ENCODE measurements at regions not wholly inside any gene's neighbourhood (a gene's known extent, or its start where the extent isn't known, plus 50 kb on each side); places are given as distances from the start of the nearest gene placed in this dataset.

- TF ChIP-seq CTCF (IDR thresholded peaks at IDR 0.05) (no peak), RCOR1 (IDR thresholded peaks at IDR 0.05; ENCODE audit: low read length) (no peak), NRF1 (IDR thresholded peaks at IDR 0.05; ENCODE audit: low read depth, low read length) (no peak), TAF1 (IDR thresholded peaks at IDR 0.05; ENCODE audit: borderline replicate concordance, low read depth, low read length) (no peak), RFX5 (IDR thresholded peaks at IDR 0.05; ENCODE audit: low read length) (no peak), POLR2AphosphoS5 (IDR thresholded peaks at IDR 0.05; ENCODE audit: low read depth, low read length) (no peak)
Measured at GRCh38 chr13:74629985-74630384, 495.8 kb upstream of the KLF12 start (continued).

- Histone ChIP-seq H3K27ac (ENCODE audit: low read depth in 2 of 2, low read length in 1 of 2) (no peak overlapping the region), H3K9me2 (no peaks in the 10 kb centered on the region), H3K36me3 (replicated peaks in 1 of 2; ENCODE audit: control insufficient read depth in 1 of 2, insufficient read depth in 2 of 2, low read length in 1 of 2) (no peaks in the 10 kb centered on the region), H3K9me3 (no peaks in the 10 kb centered on the region), H3K4me1 (ENCODE audit: control insufficient read depth in 1 of 2, insufficient read depth in 2 of 2, low read depth in 1 of 2, low read length in 1 of 2) (peaks cover 0 to 3% of the 10 kb centered on the region in 2 experiments; a peak in 2 of 4 replicates), H3F3A (replicated peaks; ENCODE audit: insufficient read depth) (no peaks in the 10 kb centered on the region), H3K4me2 (no peak overlapping the region), H3K79me2 (ENCODE audit: insufficient read depth) (no peaks in the 10 kb centered on the region), H3K4me3 (ENCODE audit: low read depth in 2 of 2, low read length in 1 of 2) (no peak overlapping the region), H3K9ac (no peak overlapping the region), H4K20me1 (ENCODE audit: insufficient read depth) (no peaks in the 10 kb centered on the region), H2AFZ (ENCODE audit: low read depth) (no peak overlapping the region), H3K27me3 (ENCODE audit: insufficient read depth) (no peaks in the 10 kb centered on the region)
- ChIA-PET POLR2A (no interaction called here), CTCF (no interaction called here)
- WGBS (ENCODE audit: low lambda C conversion rate): 30% methylated on average over 1 of the region's 1 CpG
- no peak for DNase-seq
- TF ChIP-seq RAD21 (IDR thresholded peaks at IDR 0.05; ENCODE audit: low read length): no peak
- TF ChIP-seq RXRA (IDR thresholded peaks at IDR 0.05; ENCODE audit: borderline replicate concordance, low read depth): no peak
- TF ChIP-seq MAX (IDR thresholded peaks at IDR 0.05; ENCODE audit: low read depth): no peak
- TF ChIP-seq FOXM1 (IDR thresholded peaks at IDR 0.05; ENCODE audit: low read depth): no peak
- no peak for TF ChIP-seq MEF2A (IDR thresholded peaks at IDR 0.05; ENCODE audit: borderline replicate concordance, low read depth)
Measured at GRCh38 chr13:74625541-74625940, 491.3 kb upstream of the KLF12 start.

GRCh38 chr13:74623761-74624160, 489.6 kb upstream of the KLF12 start:
- no peaks in the 10 kb centered on the region for H3K79me2 ChIP-seq (ENCODE audit: insufficient read depth)
- no peaks in the 10 kb centered on the region for H3K9me2 ChIP-seq
- POLR2A ChIA-PET: no interaction called here
- no peaks in the 10 kb centered on the region for H3K36me3 ChIP-seq (replicated peaks in 1 of 2; ENCODE audit: control insufficient read depth in 1 of 2, insufficient read depth in 2 of 2, low read length in 1 of 2)
- DNase-seq: no peak
- no peaks in the 10 kb centered on the region for H3F3A ChIP-seq (replicated peaks; ENCODE audit: insufficient read depth)
- TF ChIP-seq USF1 (IDR thresholded peaks at IDR 0.05; ENCODE audit: borderline replicate concordance, low read depth) (no peak), SMC3 (IDR thresholded peaks at IDR 0.05; ENCODE audit: low read depth, low read length) (no peak), JUND (IDR thresholded peaks at IDR 0.05) (no peak), RCOR1 (IDR thresholded peaks at IDR 0.05; ENCODE audit: low read length) (no peak), CTCF (IDR thresholded peaks at IDR 0.05) (no peak), ELF1 (IDR thresholded peaks at IDR 0.05) (no peak), MXI1 (IDR thresholded peaks at IDR 0.05; ENCODE audit: low read depth, low read length) (no peak), RFX5 (IDR thresholded peaks at IDR 0.05; ENCODE audit: low read length) (no peak), GATA2 (CRISPR knock-in tag; IDR thresholded peaks at IDR 0.05) (no peak), RAD21 (IDR thresholded peaks at IDR 0.05; ENCODE audit: low read length) (no peak), CHD2 (IDR thresholded peaks at IDR 0.05; ENCODE audit: low read length, partially characterized antibody) (no peak), YY1 (IDR thresholded peaks at IDR 0.05; ENCODE audit: low read depth) (no peak), FOSL2 (IDR thresholded peaks at IDR 0.05; ENCODE audit: borderline replicate concordance, low read depth) (no peak), TEAD4 (IDR thresholded peaks at IDR 0.05; ENCODE audit: borderline replicate concordance, insufficient read depth) (no peak), EP300 (IDR thresholded peaks at IDR 0.05; ENCODE audit: borderline replicate concordance in 1 of 2, low read depth in 1 of 2, low read length in 1 of 2) (no peak)
- 32% methylated on average over 1 of the region's 1 CpG for WGBS (ENCODE audit: low lambda C conversion rate)
- no peak overlapping the region for H3K4me3 ChIP-seq (ENCODE audit: low read depth in 2 of 2, low read length in 1 of 2)
- no peak overlapping the region for H3K27ac ChIP-seq (ENCODE audit: low read depth in 2 of 2, low read length in 1 of 2)
- peaks cover 0 to 3% of the 10 kb centered on the region in 2 experiments; a peak in 2 of 4 replicates for H3K4me1 ChIP-seq (ENCODE audit: control insufficient read depth in 1 of 2, insufficient read depth in 2 of 2, low read depth in 1 of 2, low read length in 1 of 2)
- CTCF ChIA-PET: no interaction called here
- H4K20me1 ChIP-seq (ENCODE audit: insufficient read depth): no peaks in the 10 kb centered on the region
- H2AFZ ChIP-seq (ENCODE audit: low read depth): no peak overlapping the region
- H3K9ac ChIP-seq: no peak overlapping the region
- no peaks in the 10 kb centered on the region for H3K9me3 ChIP-seq
- no peak overlapping the region for H3K4me2 ChIP-seq
- H3K27me3 ChIP-seq (ENCODE audit: insufficient read depth): no peaks in the 10 kb centered on the region
